ENCODE measurements at regions not wholly inside any gene's neighbourhood (a gene's known extent, or its start where the extent isn't known, plus 50 kb on each side); places are given as distances from the start of the nearest gene placed in this dataset.

GRCh38 chr22:48835857-48836672 is 991.6 kb downstream of the BRD1 start:
- DNase-seq (ENCODE audit: extremely low read depth, low read depth) = no peak
- H3K4me3 ChIP-seq (replicated peaks; ENCODE audit: low read depth, low read length) = no peak overlapping the region
- TF ChIP-seq, protein P1, sequence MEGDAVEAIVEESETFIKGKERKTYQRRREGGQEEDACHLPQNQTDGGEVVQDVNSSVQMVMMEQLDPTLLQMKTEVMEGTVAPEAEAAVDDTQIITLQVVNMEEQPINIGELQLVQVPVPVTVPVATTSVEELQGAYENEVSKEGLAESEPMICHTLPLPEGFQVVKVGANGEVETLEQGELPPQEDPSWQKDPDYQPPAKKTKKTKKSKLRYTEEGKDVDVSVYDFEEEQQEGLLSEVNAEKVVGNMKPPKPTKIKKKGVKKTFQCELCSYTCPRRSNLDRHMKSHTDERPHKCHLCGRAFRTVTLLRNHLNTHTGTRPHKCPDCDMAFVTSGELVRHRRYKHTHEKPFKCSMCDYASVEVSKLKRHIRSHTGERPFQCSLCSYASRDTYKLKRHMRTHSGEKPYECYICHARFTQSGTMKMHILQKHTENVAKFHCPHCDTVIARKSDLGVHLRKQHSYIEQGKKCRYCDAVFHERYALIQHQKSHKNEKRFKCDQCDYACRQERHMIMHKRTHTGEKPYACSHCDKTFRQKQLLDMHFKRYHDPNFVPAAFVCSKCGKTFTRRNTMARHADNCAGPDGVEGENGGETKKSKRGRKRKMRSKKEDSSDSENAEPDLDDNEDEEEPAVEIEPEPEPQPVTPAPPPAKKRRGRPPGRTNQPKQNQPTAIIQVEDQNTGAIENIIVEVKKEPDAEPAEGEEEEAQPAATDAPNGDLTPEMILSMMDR (IDR thresholded peaks at IDR 0.05; ENCODE audit: low read depth, low read length, missing control alignments) = no peak

- no peak for DNase-seq (ENCODE audit: extremely low read depth, low read depth)
- no peak overlapping the region for H3K4me3 ChIP-seq (replicated peaks; ENCODE audit: low read depth, low read length)
- TF ChIP-seq, protein P1 (IDR thresholded peaks at IDR 0.05; ENCODE audit: low read depth, low read length, missing control alignments) = no peak
These were observed 992.3 kb downstream of the BRD1 start for GRCh38 chr22:48835364-48835763.

GRCh38 chr22:48834404-48834803 is 993.3 kb downstream of the BRD1 start:
- H3K4me3 ChIP-seq (replicated peaks; ENCODE audit: low read depth, low read length) = no peak overlapping the region
- TF ChIP-seq, protein P1 (IDR thresholded peaks at IDR 0.05; ENCODE audit: low read depth, low read length, missing control alignments) = no peak

GRCh38 chr22:48832592-48832991 is 995.1 kb downstream of the BRD1 start:
- no peak for DNase-seq (ENCODE audit: extremely low read depth, low read depth)
- no peak overlapping the region for H3K4me3 ChIP-seq (replicated peaks; ENCODE audit: low read depth, low read length)
- TF ChIP-seq, protein P1 (IDR thresholded peaks at IDR 0.05; ENCODE audit: low read depth, low read length, missing control alignments) = no peak

More at GRCh38 chr22:48834404-48834803, 993.3 kb downstream of the BRD1 start:
- DNase-seq (ENCODE audit: extremely low read depth, low read depth) = no peak

DNA sequence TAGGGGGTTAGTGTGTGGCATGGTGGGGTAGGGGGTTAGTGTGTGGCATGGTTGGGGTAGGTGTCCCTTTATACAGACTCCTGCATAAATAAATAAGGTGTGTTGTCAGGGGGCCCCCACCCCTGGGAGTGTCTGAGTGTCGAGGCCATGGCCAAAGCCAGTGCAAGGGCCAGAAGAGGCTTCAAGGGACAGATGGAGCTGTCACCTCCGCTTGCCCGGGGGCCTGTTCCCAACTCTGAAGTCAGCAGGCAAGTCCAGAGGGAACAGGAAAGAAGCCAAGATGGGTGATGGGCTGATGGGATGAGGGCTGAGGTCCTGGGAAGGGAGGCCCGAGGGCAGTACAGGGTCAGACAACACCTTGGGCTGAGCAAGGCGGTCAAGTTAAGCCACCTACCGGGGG is 997.8 kb downstream of the BRD1 start:
- DNase-seq (ENCODE audit: extremely low read depth, low read depth) = no peak
- no peak overlapping the region for H3K4me3 ChIP-seq (replicated peaks; ENCODE audit: low read depth, low read length)
- TF ChIP-seq, protein P1 (IDR thresholded peaks at IDR 0.05; ENCODE audit: low read depth, low read length, missing control alignments) = no peak

GRCh38 chr22:48828688-48829087 is 999.0 kb downstream of the BRD1 start:
- TF ChIP-seq, protein P1 (IDR thresholded peaks at IDR 0.05; ENCODE audit: low read depth, low read length, missing control alignments) = no peak
- H3K4me3 ChIP-seq (replicated peaks; ENCODE audit: low read depth, low read length) = no peak overlapping the region
- DNase-seq (ENCODE audit: extremely low read depth, low read depth) = no peak
